IMR-90 (cell line): ENCODE measurements at regions not wholly inside any gene's neighbourhood (a gene's known extent, or its start where the extent isn't known, plus 50 kb on each side); places are given as distances from the start of the nearest gene placed in this dataset.

Source experiments
- ATAC-seq: fragments of 200-7000 bp; cut with Tn5 transposase; 2 replicates; pipeline ENCODE4 v1.9.1; 2020; ENCODE audit warnings: low read depth, mild to moderate bottlenecking, moderate library complexity
- BruUV-seq: library from RNA; stranded (reverse); fragments of 400-500 nt; replicated peaks from 2 replicates; lab custom pipeline; 2021; lab: Mats Ljungman, UMichigan
- CTCF ChIA-PET: fragments of 300-600 bp; formaldehyde crosslinking; extraction: SDS; loops from one replicate; lab custom pipeline; 2021; ENCODE audit warnings: antibody characterized with exemption; lab: Yijun Ruan, JAX
- POLR2A ChIA-PET: fragments of 300-600 bp; sonication (Branson Sonifier 250); formaldehyde crosslinking; loops from one replicate; lab custom pipeline; 2022; ENCODE audit warnings: antibody characterized with exemption; ENCODE audit not compliant: unreplicated experiment; lab: Charles Lee
- DNase-seq: peaks from one replicate; pipeline ENCODE4 v3.0.0; 2013
- H2AFZ ChIP-seq: replicated peaks from 2 replicates; pipeline ENCODE3; 2013; ENCODE audit warnings: low read length, mild to moderate bottlenecking; ENCODE audit not compliant: poor library complexity
- H2AK5ac ChIP-seq: 2 replicates; pipeline ENCODE4 v1.6.1; 2013; ENCODE audit warnings: low read depth, low read length, inconsistent platforms
- H2AK9ac ChIP-seq: replicated peaks from 2 replicates; pipeline ENCODE3; 2013; ENCODE audit warnings: mild to moderate bottlenecking, low read depth, low read length, moderate library complexity; ENCODE audit not compliant: poor library complexity
- H2BK120ac ChIP-seq: 2 replicates; pipeline ENCODE4 v1.6.1; 2013; ENCODE audit warnings: low read depth, low read length, inconsistent platforms
- H2BK15ac ChIP-seq: 3 replicates; pipeline ENCODE4 v1.6.1; 2013; ENCODE audit warnings: low read depth, low read length, inconsistent platforms
- H2BK20ac ChIP-seq: 2 replicates; pipeline ENCODE4 v1.6.1; 2013; ENCODE audit warnings: low read depth, mild to moderate bottlenecking, inconsistent platforms, low read length, moderate library complexity
- H2BK5ac ChIP-seq: 2 replicates; pipeline ENCODE4 v1.6.1; 2013; ENCODE audit warnings: mild to moderate bottlenecking, low read depth, low read length, inconsistent platforms; ENCODE audit not compliant: poor library complexity, severe bottlenecking
- H3K14ac ChIP-seq: replicated peaks from 2 replicates; pipeline ENCODE4 v1.6.1; 2013; ENCODE audit warnings: low read depth, low read length, inconsistent platforms
- H3K18ac ChIP-seq: 2 replicates; pipeline ENCODE4 v1.6.1; 2013; ENCODE audit warnings: low read depth, low read length, control low read depth
- H3K23ac ChIP-seq: 2 replicates; pipeline ENCODE4 v1.6.1; 2013; ENCODE audit warnings: low read depth, low read length, inconsistent platforms
- H3K27ac ChIP-seq: 2 replicates; pipeline ENCODE4 v1.5.1; 2013; ENCODE audit warnings: mild to moderate bottlenecking, control low read depth, low read length; ENCODE audit not compliant: insufficient read depth
- H3K27me3 ChIP-seq: 2 replicates; pipeline ENCODE4 v1.6.1; 2013; ENCODE audit warnings: low read length; ENCODE audit not compliant: control insufficient read depth, insufficient read depth
- H3K36me3 ChIP-seq: 2 replicates; pipeline ENCODE4 v1.6.1; 2013; ENCODE audit warnings: low read length, mixed read lengths; ENCODE audit not compliant: control insufficient read depth, insufficient read depth
- H3K4ac ChIP-seq: 2 replicates; pipeline ENCODE4 v1.6.1; 2013; ENCODE audit warnings: low read depth, low read length, inconsistent platforms
- H3K4me1 ChIP-seq: 2 replicates; pipeline ENCODE4 v1.6.1; 2013; ENCODE audit warnings: low read length, mixed read lengths; ENCODE audit not compliant: control insufficient read depth, insufficient read depth
- H3K4me2 ChIP-seq: 2 replicates; pipeline ENCODE4 v1.6.1; 2013; ENCODE audit warnings: low read depth, mild to moderate bottlenecking, control low read depth, low read length, moderate library complexity
- H3K4me3 ChIP-seq: 2 replicates; pipeline ENCODE4 v1.5.1; 2013; ENCODE audit warnings: low read depth, mild to moderate bottlenecking, control low read depth, low read length, moderate library complexity; ENCODE audit not compliant: insufficient read depth
- H3K56ac ChIP-seq: 2 replicates; pipeline ENCODE4 v1.6.1; 2013; ENCODE audit warnings: low read length, inconsistent platforms; ENCODE audit not compliant: insufficient read depth; ENCODE audit errors: extremely low read depth
- H3K79me1 ChIP-seq, 2 experiments: 2 replicates each; pipeline ENCODE4 v1.6.1; 2013; ENCODE audit warnings: low read length in 2 of 2, inconsistent platforms in 1 of 2, low read depth in 1 of 2
- H3K9ac ChIP-seq: 2 replicates; pipeline ENCODE4 v1.6.1; 2013; ENCODE audit warnings: low read depth, low read length, control low read depth
- H3K9me1 ChIP-seq: 2 replicates; pipeline ENCODE4 v1.6.1; 2013; ENCODE audit warnings: low read length, inconsistent platforms; ENCODE audit not compliant: insufficient read depth
- H3K9me3 ChIP-seq: 2 replicates; pipeline ENCODE4 v1.6.1; 2013; ENCODE audit warnings: low read length; ENCODE audit not compliant: control insufficient read depth, insufficient read depth
- H4K20me1 ChIP-seq: 2 replicates; pipeline ENCODE4 v1.6.1; 2013; ENCODE audit warnings: low read length, inconsistent platforms; ENCODE audit not compliant: insufficient read depth
- H4K5ac ChIP-seq: 2 replicates; pipeline ENCODE4 v1.6.1; 2013; ENCODE audit warnings: mild to moderate bottlenecking, low read depth, low read length, control low read depth
- H4K8ac ChIP-seq, 2 experiments: 2 replicates each; pipeline ENCODE4 v1.6.1; 2013; ENCODE audit warnings: low read depth in 2 of 2, low read length in 2 of 2, control low read depth in 1 of 2, inconsistent platforms in 1 of 2
- H4K91ac ChIP-seq: 2 replicates; pipeline ENCODE4 v1.6.1; 2013; ENCODE audit warnings: low read depth, low read length, inconsistent platforms; ENCODE audit not compliant: insufficient read depth
- BHLHE40 ChIP-seq: fragments of 150-350 bp; IDR thresholded peaks from 2 replicates; pipeline ENCODE4 v1.6.1; 2016; ENCODE audit warnings: mild to moderate bottlenecking, low read depth, low read length
- MAFK ChIP-seq: IDR thresholded peaks from 2 replicates; pipeline ENCODE4 v1.6.1; 2012; ENCODE audit warnings: low read depth, low read length, improper control_type of control experiment
- MAZ ChIP-seq: IDR thresholded peaks from 2 replicates; pipeline ENCODE4 v1.6.1; 2012; ENCODE audit warnings: low read depth, mild to moderate bottlenecking, low read length, improper control_type of control experiment, moderate library complexity, borderline replicate concordance
- NFE2L2 ChIP-seq: fragments of 150-350 bp; IDR thresholded peaks from 2 replicates; pipeline ENCODE4 v1.6.1; 2016; ENCODE audit warnings: low read depth, mild to moderate bottlenecking, low read length
- RCOR1 ChIP-seq: IDR thresholded peaks from 2 replicates; pipeline ENCODE4 v1.6.1; 2012; ENCODE audit warnings: mild to moderate bottlenecking, low read length, improper control_type of control experiment; ENCODE audit not compliant: insufficient replicate concordance
- RFX5 ChIP-seq: IDR thresholded peaks from 2 replicates; pipeline ENCODE4 v1.8.0; 2012; ENCODE audit warnings: low read depth, mild to moderate bottlenecking, low read length, moderate library complexity
- SMC3 ChIP-seq: fragments of 150-350 bp; IDR thresholded peaks from 2 replicates; pipeline ENCODE4 v1.6.1; 2016; ENCODE audit warnings: low read depth, mild to moderate bottlenecking, antibody characterized with exemption, low read length, moderate library complexity
- dilution Hi-C: fragments of 300-500 bp; cut with HindIII; formaldehyde crosslinking; loops from one replicate; pipeline ENCODE4 v1.14.3; 2018; ENCODE audit warnings: low sequenced_read_pairs; ENCODE audit not compliant: unreplicated experiment
- in situ Hi-C: fragments of 300-500 bp; cut with MboI; formaldehyde crosslinking; loops from 3 replicates; pipeline ENCODE4 v1.14.3; 2019; ENCODE audit warnings: low sequenced_read_pairs, inconsistent platforms, mixed read lengths
- intact Hi-C: fragments of 100-400 bp; cut with micrococcal nuclease; formaldehyde crosslinking; loops from 2 replicates; pipeline ENCODE4 v1.10.0; 2022

DNA sequence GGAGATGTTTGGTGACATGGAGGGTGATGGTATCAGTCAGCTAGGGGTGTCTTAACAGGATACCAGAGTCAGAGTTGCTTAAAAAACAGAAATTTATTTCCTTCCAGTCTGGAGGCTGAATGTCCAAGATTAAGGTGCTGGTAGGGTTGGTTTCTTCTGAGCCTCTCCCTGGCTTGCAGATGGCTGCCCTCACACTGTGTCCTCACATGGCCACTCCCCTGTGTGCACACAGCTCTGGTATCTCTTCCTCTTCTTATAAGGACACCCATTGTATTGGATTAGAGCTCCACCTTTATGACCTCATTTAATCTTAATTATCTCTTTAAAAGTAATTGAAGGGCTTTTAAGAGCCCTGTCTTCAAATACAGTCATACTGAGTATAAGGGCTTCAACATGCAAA, 431.8 kb upstream of the MMS22L start:
- ChIA-PET CTCF (no interaction called here), POLR2A (no interaction called here)
- Histone ChIP-seq H3K23ac (no peak overlapping the region), H3K9me1 (no peaks in the 10 kb centered on the region), H3K9me3 (no peaks in the 10 kb centered on the region), H3K56ac (no peak overlapping the region), H3K14ac (no peak overlapping the region), H2AK5ac (no peak overlapping the region), H2BK120ac (no peak overlapping the region), H4K8ac (no peak overlapping the region), H2AFZ (no peak overlapping the region), H3K4ac (no peak overlapping the region), H3K4me1 (no peaks in the 10 kb centered on the region), H3K9ac (no peak overlapping the region), H4K91ac (no peak overlapping the region), H3K18ac (no peak overlapping the region), H2BK15ac (no peak overlapping the region), H3K27me3 (no peaks in the 10 kb centered on the region), H3K27ac (no peak overlapping the region), H2BK20ac (no peak overlapping the region), H2AK9ac (no peak overlapping the region), H3K4me3 (no peak overlapping the region), H3K36me3 (no peaks in the 10 kb centered on the region), H4K20me1 (no peaks in the 10 kb centered on the region), H3K79me1 (no peaks in the 10 kb centered on the region), H4K5ac (no peak overlapping the region), H2BK5ac (no peak overlapping the region), H3K4me2 (no peak overlapping the region)
- in situ Hi-C loops = no loop called here
- ATAC-seq = no peak
- no peak for DNase-seq
- TF ChIP-seq BHLHE40 (no peak), RFX5 (no peak), SMC3 (no peak), NFE2L2 (no peak), RCOR1 (no peak), MAFK (no peak), MAZ (no peak)
- intact Hi-C loops = no loop called here
- dilution Hi-C loops = no loop called here
- no TSS peak for BruUV-seq
